ENCODE measurements at regions not wholly inside any gene's neighbourhood (a gene's known extent, or its start where the extent isn't known, plus 50 kb on each side); places are given as distances from the start of the nearest gene placed in this dataset.

DNA sequence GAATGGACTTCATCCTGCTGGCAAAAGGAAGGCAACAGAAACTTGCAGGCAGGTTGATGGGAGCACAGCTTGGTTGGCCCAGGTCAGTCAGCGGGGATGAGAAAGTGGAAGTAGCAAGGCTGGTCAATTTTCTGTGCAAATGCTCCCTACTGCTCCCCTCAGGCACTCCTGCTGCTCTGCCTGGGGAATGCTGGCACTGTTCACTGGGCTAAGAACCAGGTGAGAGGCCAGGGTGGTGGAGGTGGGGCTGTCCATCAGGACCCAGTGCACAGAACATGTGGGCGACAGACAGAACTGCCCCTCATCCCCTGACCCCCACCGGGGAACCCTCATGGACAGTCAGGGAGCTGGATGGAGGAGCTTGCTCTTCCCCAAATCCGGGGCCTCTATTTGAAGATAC is 593.1 kb downstream of the IRX1 start:
- no peaks in the 10 kb centered on the region for H3K36me3 ChIP-seq (replicated peaks in 1 of 2; ENCODE audit: control extremely low read depth in 1 of 2, control insufficient read depth in 1 of 2, extremely low read depth in 1 of 2, insufficient read depth in 2 of 2, low read length in 1 of 2)
- no peak overlapping the region for H3K9ac ChIP-seq (ENCODE audit: low read length)
- H3K9me3 ChIP-seq (ENCODE audit: control extremely low read depth in 1 of 3, control insufficient read depth in 2 of 3, insufficient read depth in 1 of 3, low read length in 2 of 3), result peaks cover 0 to 4% (median 3%) of the 10 kb centered on the region in 3 donors
- H3K4me3 Mint-ChIP-seq, result no peak overlapping the region
- H3K4me1 ChIP-seq (ENCODE audit: control insufficient read depth in 2 of 2, insufficient read depth in 2 of 2, low read length in 2 of 2), result no peaks in the 10 kb centered on the region
- H3K4me2 ChIP-seq (replicated peaks; ENCODE audit: low read depth, low read length, poor library complexity, severe bottlenecking), result no peak overlapping the region
- no peak overlapping the region for H2AFZ ChIP-seq (ENCODE audit: insufficient read depth, low read depth, low read length, poor library complexity, severe bottlenecking)
- H4K20me1 ChIP-seq (ENCODE audit: control insufficient read depth, insufficient read depth, low read length, poor library complexity, severe bottlenecking), result no peaks in the 10 kb centered on the region
- POLR2A ChIA-PET, result no interaction called here
- intact Hi-C loops (cut with micrococcal nuclease), result no loop called here
- no peaks in the 10 kb centered on the region for H3K79me2 ChIP-seq (ENCODE audit: control insufficient read depth, insufficient read depth, low read length)
- H3K27ac ChIP-seq (ENCODE audit: low read length in 2 of 2), result no peak overlapping the region
- H3K27ac Mint-ChIP-seq, result no peak overlapping the region
- DNase-seq, result no peak
- H3K4me1 Mint-ChIP-seq, result no peaks in the 10 kb centered on the region
- H3K9me3 Mint-ChIP-seq (ENCODE audit: insufficient read depth), result peaks cover 10% of the 10 kb centered on the region
- no CpG with 5 or more reads among the region's 4 CpGs for WGBS (ENCODE audit: insufficient coverage)
- no peak for ATAC-seq (ENCODE audit: low read depth)
- H3K27me3 ChIP-seq (replicated peaks in 1 of 4; ENCODE audit: control extremely low read depth in 1 of 4, control insufficient read depth in 3 of 4, insufficient read depth in 4 of 4, low read length in 3 of 4), result no peaks in the 10 kb centered on the region
- CTCF ChIA-PET, result no interaction called here
- no peaks in the 10 kb centered on the region for H3K27me3 Mint-ChIP-seq
- no peak for TF ChIP-seq EZH2 (IDR thresholded peaks at IDR 0.05; ENCODE audit: borderline replicate concordance, insufficient read depth, low read depth, low read length, poor library complexity, severe bottlenecking)
- H3K4me3 ChIP-seq (ENCODE audit: control extremely low read depth in 1 of 5, extremely low read depth in 1 of 5, insufficient read depth in 1 of 5, low read depth in 2 of 5, low read length in 4 of 5), result no peak overlapping the region

DNA sequence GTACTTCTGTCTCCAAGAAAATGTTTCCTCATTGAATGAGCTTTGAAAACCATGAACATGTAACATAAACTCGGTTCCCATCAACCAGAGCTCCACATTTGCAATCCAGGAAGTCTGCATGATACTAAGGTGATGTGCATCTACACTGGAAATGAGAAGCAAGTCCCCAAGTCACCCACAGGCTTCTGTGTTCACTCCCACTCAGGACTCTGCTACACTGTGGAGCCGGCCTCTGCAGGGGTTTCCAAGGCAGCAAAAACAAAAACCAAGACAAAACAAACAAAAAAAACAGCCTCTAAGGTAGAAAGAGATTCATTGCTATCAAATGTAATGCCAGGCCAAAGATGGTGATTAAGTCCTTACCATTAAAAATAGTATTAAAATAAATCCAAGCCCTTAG is 593.7 kb downstream of the IRX1 start:
- Histone ChIP-seq H3K79me2 (ENCODE audit: control insufficient read depth, insufficient read depth, low read length) (no peaks in the 10 kb centered on the region), H3K27me3 (replicated peaks in 1 of 4; ENCODE audit: control extremely low read depth in 1 of 4, control insufficient read depth in 3 of 4, insufficient read depth in 4 of 4, low read length in 3 of 4) (no peaks in the 10 kb centered on the region), H3K9me3 (ENCODE audit: control extremely low read depth in 1 of 3, control insufficient read depth in 2 of 3, insufficient read depth in 1 of 3, low read length in 2 of 3) (peaks cover 0 to 4% (median 3%) of the 10 kb centered on the region in 3 donors), H3K4me3 (ENCODE audit: control extremely low read depth in 1 of 5, extremely low read depth in 1 of 5, insufficient read depth in 1 of 5, low read depth in 2 of 5, low read length in 4 of 5) (no peak overlapping the region), H3K9ac (ENCODE audit: low read length) (no peak overlapping the region), H3K4me2 (replicated peaks; ENCODE audit: low read depth, low read length, poor library complexity, severe bottlenecking) (no peak overlapping the region), H3K36me3 (replicated peaks in 1 of 2; ENCODE audit: control extremely low read depth in 1 of 2, control insufficient read depth in 1 of 2, extremely low read depth in 1 of 2, insufficient read depth in 2 of 2, low read length in 1 of 2) (no peaks in the 10 kb centered on the region), H4K20me1 (ENCODE audit: control insufficient read depth, insufficient read depth, low read length, poor library complexity, severe bottlenecking) (no peaks in the 10 kb centered on the region), H2AFZ (ENCODE audit: insufficient read depth, low read depth, low read length, poor library complexity, severe bottlenecking) (no peak overlapping the region), H3K27ac (ENCODE audit: low read length in 2 of 2) (no peak overlapping the region), H3K4me1 (ENCODE audit: control insufficient read depth in 2 of 2, insufficient read depth in 2 of 2, low read length in 2 of 2) (no peaks in the 10 kb centered on the region)
- POLR2A ChIA-PET, result no interaction called here
- CTCF ChIA-PET, result no interaction called here
- TF ChIP-seq, protein P1, sequence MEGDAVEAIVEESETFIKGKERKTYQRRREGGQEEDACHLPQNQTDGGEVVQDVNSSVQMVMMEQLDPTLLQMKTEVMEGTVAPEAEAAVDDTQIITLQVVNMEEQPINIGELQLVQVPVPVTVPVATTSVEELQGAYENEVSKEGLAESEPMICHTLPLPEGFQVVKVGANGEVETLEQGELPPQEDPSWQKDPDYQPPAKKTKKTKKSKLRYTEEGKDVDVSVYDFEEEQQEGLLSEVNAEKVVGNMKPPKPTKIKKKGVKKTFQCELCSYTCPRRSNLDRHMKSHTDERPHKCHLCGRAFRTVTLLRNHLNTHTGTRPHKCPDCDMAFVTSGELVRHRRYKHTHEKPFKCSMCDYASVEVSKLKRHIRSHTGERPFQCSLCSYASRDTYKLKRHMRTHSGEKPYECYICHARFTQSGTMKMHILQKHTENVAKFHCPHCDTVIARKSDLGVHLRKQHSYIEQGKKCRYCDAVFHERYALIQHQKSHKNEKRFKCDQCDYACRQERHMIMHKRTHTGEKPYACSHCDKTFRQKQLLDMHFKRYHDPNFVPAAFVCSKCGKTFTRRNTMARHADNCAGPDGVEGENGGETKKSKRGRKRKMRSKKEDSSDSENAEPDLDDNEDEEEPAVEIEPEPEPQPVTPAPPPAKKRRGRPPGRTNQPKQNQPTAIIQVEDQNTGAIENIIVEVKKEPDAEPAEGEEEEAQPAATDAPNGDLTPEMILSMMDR (IDR thresholded peaks at IDR 0.05), result no peak
- no peak for TF ChIP-seq EZH2 (IDR thresholded peaks at IDR 0.05; ENCODE audit: borderline replicate concordance, insufficient read depth, low read depth, low read length, poor library complexity, severe bottlenecking)
- DNase-seq (no peak), ATAC-seq (ENCODE audit: low read depth) (no peak)
- Mint-ChIP-seq H3K4me1 (no peaks in the 10 kb centered on the region), H3K4me3 (no peak overlapping the region), H3K27me3 (no peaks in the 10 kb centered on the region), H3K9me3 (ENCODE audit: insufficient read depth) (peaks cover 8% of the 10 kb centered on the region), H3K27ac (no peak overlapping the region)
- intact Hi-C loops (cut with micrococcal nuclease), result no loop called here
- WGBS (ENCODE audit: insufficient coverage), result no CpG with 5 or more reads among the region's 2 CpGs
